HL-60 (cell line): ENCODE measurements at regions not wholly inside any gene's neighbourhood (a gene's known extent, or its start where the extent isn't known, plus 50 kb on each side); places are given as distances from the start of the nearest gene placed in this dataset.

ENCODE experiments used
- GABPA ChIP-seq: IDR thresholded peaks from 2 replicates; pipeline ENCODE4 v1.6.1; 2012; ENCODE audit warnings: low read depth
- POLR2AphosphoS5 ChIP-seq: IDR thresholded peaks from 2 replicates; pipeline ENCODE4 v1.6.1; 2012; ENCODE audit warnings: low read depth
- TF ChIP-seq, protein P1 (sequence below): IDR thresholded peaks from one replicate; pipeline ENCODE4 v1.5.1; 2011; ENCODE audit warnings: low read length, control low read depth, inconsistent platforms; ENCODE audit not compliant: insufficient read depth
- TF ChIP-seq, protein P2 (sequence below): IDR thresholded peaks from 2 replicates; pipeline ENCODE4 v1.6.1; 2012; ENCODE audit warnings: low read depth; ENCODE audit not compliant: insufficient replicate concordance

DNA sequence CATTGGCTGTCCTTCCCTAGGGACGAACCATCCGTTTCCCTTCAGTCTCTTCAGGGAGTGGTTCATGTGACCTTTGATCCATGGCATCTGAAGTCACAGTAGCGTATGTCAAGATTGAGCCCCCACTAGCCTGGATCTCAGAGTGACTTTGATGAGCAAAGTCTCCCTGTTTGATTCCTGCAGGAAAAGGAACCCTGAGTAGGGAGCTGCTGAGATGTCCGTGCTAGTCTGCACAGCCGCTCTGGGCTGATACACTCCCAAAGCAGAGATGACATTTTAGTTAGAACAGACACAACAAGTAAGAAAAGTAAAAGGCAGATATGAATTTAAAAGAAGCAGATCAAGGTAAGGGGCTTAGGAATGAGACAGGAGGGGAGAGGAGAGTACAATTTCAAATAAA is 899.4 kb downstream of the C6orf118 start:
- TF ChIP-seq, protein P1, sequence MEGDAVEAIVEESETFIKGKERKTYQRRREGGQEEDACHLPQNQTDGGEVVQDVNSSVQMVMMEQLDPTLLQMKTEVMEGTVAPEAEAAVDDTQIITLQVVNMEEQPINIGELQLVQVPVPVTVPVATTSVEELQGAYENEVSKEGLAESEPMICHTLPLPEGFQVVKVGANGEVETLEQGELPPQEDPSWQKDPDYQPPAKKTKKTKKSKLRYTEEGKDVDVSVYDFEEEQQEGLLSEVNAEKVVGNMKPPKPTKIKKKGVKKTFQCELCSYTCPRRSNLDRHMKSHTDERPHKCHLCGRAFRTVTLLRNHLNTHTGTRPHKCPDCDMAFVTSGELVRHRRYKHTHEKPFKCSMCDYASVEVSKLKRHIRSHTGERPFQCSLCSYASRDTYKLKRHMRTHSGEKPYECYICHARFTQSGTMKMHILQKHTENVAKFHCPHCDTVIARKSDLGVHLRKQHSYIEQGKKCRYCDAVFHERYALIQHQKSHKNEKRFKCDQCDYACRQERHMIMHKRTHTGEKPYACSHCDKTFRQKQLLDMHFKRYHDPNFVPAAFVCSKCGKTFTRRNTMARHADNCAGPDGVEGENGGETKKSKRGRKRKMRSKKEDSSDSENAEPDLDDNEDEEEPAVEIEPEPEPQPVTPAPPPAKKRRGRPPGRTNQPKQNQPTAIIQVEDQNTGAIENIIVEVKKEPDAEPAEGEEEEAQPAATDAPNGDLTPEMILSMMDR: no peak
- TF ChIP-seq GABPA (no peak), POLR2AphosphoS5 (no peak)
- TF ChIP-seq, protein P2, sequence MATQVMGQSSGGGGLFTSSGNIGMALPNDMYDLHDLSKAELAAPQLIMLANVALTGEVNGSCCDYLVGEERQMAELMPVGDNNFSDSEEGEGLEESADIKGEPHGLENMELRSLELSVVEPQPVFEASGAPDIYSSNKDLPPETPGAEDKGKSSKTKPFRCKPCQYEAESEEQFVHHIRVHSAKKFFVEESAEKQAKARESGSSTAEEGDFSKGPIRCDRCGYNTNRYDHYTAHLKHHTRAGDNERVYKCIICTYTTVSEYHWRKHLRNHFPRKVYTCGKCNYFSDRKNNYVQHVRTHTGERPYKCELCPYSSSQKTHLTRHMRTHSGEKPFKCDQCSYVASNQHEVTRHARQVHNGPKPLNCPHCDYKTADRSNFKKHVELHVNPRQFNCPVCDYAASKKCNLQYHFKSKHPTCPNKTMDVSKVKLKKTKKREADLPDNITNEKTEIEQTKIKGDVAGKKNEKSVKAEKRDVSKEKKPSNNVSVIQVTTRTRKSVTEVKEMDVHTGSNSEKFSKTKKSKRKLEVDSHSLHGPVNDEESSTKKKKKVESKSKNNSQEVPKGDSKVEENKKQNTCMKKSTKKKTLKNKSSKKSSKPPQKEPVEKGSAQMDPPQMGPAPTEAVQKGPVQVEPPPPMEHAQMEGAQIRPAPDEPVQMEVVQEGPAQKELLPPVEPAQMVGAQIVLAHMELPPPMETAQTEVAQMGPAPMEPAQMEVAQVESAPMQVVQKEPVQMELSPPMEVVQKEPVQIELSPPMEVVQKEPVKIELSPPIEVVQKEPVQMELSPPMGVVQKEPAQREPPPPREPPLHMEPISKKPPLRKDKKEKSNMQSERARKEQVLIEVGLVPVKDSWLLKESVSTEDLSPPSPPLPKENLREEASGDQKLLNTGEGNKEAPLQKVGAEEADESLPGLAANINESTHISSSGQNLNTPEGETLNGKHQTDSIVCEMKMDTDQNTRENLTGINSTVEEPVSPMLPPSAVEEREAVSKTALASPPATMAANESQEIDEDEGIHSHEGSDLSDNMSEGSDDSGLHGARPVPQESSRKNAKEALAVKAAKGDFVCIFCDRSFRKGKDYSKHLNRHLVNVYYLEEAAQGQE: no peak
